Gastrocnemius medialis (tissue), 4 donors: ENCODE measurements at regions not wholly inside any gene's neighbourhood (a gene's known extent, or its start where the extent isn't known, plus 50 kb on each side); places are given as distances from the start of the nearest gene placed in this dataset.

Source experiments
- ATAC-seq, 2 donors: fragments of 150-250 bp; one replicate each; pipeline ENCODE4 v1.9.1; 2016
- DNase-seq, 2 donors: peaks; one replicate each; pipeline ENCODE4 v3.0.0-alpha.2; 2019
- H3K27ac ChIP-seq, 4 donors: fragments of 200-600 bp; sonication (generic); 1 replicate in 1 of 4; 2 replicates in 3 of 4; pipeline ENCODE4 v1.5.1; 2016 to 2018; ENCODE audit warnings: mild to moderate bottlenecking in 2 of 4, moderate library complexity in 1 of 4
- H3K27me3 ChIP-seq, 3 donors: fragments of 200-600 bp; sonication (generic) in 2 of 3; 1 replicate in 1 of 3; 2 replicates in 2 of 3; pipeline versions ENCODE4 v1.5.1 to v1.6.0; 2016 to 2019; ENCODE audit warnings: mild to moderate bottlenecking in 1 of 3, moderate library complexity in 1 of 3
- H3K36me3 ChIP-seq, 2 donors: fragments of 200-600 bp; sonication (generic) in 1 of 2; one replicate each; pipeline ENCODE4 v1.5.1; 2017 to 2018
- H3K4me1 ChIP-seq, 2 donors: fragments of 200-600 bp; sonication (generic) in 1 of 2; one replicate each; pipeline ENCODE4 v1.5.1; 2016 to 2017; ENCODE audit warnings: mild to moderate bottlenecking in 2 of 2
- H3K4me3 ChIP-seq, 4 donors: fragments of 200-600 bp; sonication (generic) in 3 of 4; 1 replicate in 1 of 4; 2 replicates in 3 of 4; pipeline ENCODE4 v1.5.1; 2016 to 2019; ENCODE audit warnings: mild to moderate bottlenecking in 2 of 4
- H3K9me3 ChIP-seq, 3 donors: fragments of 200-600 bp; sonication (generic) in 2 of 3; 1 replicate in 1 of 3; 2 replicates in 2 of 3; pipeline ENCODE4 v1.5.1; 2016 to 2019
- POLR2A ChIP-seq, 2 donors: fragments of 450-650 bp; IDR thresholded peaks; one replicate each; pipeline ENCODE4 v1.6.1; 2017; ENCODE audit warnings: antibody characterized with exemption in 2 of 2, mild to moderate bottlenecking in 2 of 2, moderate library complexity in 2 of 2
- in situ Hi-C, 4 donors: fragments of 200-750 bp; cut with MboI; loops; one replicate each; pipeline versions ENCODE4 v1.15.0 to v1.8.0; 2017; ENCODE audit warnings: low sequenced_read_pairs in 4 of 4
- intact Hi-C: fragments of 100-400 bp; cut with DNase I; formaldehyde crosslinking; loops from one replicate; pipeline ENCODE4 v1.15.1; 2023; ENCODE audit warnings: low total_unique reads
- TF ChIP-seq, protein P1 (sequence below), 5 experiments: fragments of 450-650 bp in 3 of 5; fragments of 200-600 bp in 2 of 5; sonication (generic) in 2 of 5; IDR thresholded peaks in 4 of 5; conservative IDR thresholded peaks in 1 of 5; 1 replicate in 4 of 5; 2 replicates in 1 of 5; pipeline ENCODE4 v1.5.1; 2016 to 2019; ENCODE audit warnings: antibody characterized with exemption in 5 of 5, mild to moderate bottlenecking in 3 of 5, moderate library complexity in 3 of 5

DNA sequence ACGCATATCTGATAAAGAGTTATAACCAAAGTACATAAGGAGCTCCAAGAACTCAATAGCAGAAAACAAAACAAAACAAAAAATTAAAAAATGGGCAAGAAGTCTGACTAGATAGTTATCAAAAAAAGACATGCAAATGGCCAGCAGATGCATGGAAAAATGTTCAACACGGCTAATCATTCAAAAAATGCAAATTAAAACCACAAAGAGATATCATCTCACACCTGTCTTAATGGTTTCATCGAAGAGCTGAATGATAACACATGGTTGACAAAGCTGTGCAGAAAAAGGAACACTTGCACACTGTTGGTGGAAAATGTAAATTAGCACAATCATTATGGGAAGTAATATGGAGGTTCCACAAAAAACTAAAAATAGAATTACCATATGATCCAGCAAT, 751.3 kb upstream of the POU3F3 start:
- ATAC-seq, result no peak
- DNase-seq, result no peak
- H3K27me3 ChIP-seq, result no peaks in the 10 kb centered on the region
- H3K36me3 ChIP-seq, result no peaks in the 10 kb centered on the region
- in situ Hi-C loops (no loop called here), intact Hi-C loops (no loop called here)
- no peaks in the 10 kb centered on the region for H3K4me1 ChIP-seq
- H3K27ac ChIP-seq, result no peak overlapping the region
- H3K4me3 ChIP-seq, result no peak overlapping the region
- TF ChIP-seq, protein P1, sequence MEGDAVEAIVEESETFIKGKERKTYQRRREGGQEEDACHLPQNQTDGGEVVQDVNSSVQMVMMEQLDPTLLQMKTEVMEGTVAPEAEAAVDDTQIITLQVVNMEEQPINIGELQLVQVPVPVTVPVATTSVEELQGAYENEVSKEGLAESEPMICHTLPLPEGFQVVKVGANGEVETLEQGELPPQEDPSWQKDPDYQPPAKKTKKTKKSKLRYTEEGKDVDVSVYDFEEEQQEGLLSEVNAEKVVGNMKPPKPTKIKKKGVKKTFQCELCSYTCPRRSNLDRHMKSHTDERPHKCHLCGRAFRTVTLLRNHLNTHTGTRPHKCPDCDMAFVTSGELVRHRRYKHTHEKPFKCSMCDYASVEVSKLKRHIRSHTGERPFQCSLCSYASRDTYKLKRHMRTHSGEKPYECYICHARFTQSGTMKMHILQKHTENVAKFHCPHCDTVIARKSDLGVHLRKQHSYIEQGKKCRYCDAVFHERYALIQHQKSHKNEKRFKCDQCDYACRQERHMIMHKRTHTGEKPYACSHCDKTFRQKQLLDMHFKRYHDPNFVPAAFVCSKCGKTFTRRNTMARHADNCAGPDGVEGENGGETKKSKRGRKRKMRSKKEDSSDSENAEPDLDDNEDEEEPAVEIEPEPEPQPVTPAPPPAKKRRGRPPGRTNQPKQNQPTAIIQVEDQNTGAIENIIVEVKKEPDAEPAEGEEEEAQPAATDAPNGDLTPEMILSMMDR (IDR thresholded peaks at IDR 0.05 in 4 of 5, conservative IDR thresholded peaks at IDR 0.05 in 1 of 5), result no peak
- no peaks in the 10 kb centered on the region for H3K9me3 ChIP-seq

DNA sequence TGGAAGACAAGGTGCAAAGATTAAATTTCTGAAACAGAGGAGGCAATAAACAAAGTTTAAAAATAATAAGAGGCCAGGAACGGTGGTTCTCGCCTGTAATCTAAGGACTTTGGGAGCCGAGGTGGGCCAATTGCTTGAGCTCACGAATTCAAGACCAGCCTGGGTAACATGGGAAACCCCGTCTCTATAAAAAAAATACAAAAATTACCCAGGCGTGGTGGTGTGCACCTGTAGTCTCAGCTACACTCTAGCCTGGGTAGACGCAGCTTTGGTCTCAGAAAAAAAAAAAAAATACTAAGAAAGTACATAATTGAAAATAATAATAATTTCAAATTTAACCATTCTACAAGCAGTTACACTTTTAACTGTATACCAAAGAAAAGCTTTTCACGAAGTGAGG, 744.6 kb upstream of the POU3F3 start:
- DNase-seq, result no peak
- intact Hi-C loops (no loop called here), in situ Hi-C loops (no loop called here)
- no peaks in the 10 kb centered on the region for H3K4me1 ChIP-seq
- no peak overlapping the region for H3K4me3 ChIP-seq
- no peaks in the 10 kb centered on the region for H3K9me3 ChIP-seq
- no peak for ATAC-seq
- H3K27me3 ChIP-seq, result no peaks in the 10 kb centered on the region
- H3K27ac ChIP-seq, result no peak overlapping the region
- no peaks in the 10 kb centered on the region for H3K36me3 ChIP-seq
- TF ChIP-seq, protein P1 (IDR thresholded peaks at IDR 0.05 in 4 of 5, conservative IDR thresholded peaks at IDR 0.05 in 1 of 5), result no peak
- TF ChIP-seq POLR2A (IDR thresholded peaks at IDR 0.05), result no peak

DNA sequence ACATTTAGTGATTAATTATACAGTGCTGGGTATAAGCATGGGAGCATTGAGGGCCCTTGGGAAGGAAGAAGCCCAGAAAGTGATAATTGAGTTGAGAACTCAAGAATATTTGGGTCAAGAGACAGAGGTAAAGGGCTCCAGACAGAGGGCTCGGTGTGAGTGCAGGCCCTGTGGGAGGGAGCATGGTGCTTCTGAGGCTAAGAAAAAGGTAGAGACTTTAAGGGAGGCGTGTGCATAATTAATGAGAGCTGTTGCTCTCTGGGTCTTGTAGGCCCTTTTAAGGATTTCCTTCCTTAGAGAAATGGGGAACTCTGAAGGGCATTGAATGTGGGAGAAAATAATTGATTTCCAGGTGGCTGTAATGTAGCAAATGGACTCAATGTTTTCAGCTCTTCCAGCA, 735.0 kb upstream of the POU3F3 start:
- Histone ChIP-seq H3K4me1 (no peaks in the 10 kb centered on the region), H3K27me3 (no peaks in the 10 kb centered on the region), H3K4me3 (no peak overlapping the region), H3K27ac (no peak overlapping the region), H3K36me3 (no peaks in the 10 kb centered on the region), H3K9me3 (no peaks in the 10 kb centered on the region)
- in situ Hi-C loops, result no loop called here
- ATAC-seq (no peak), DNase-seq (no peak)
- intact Hi-C loops, result no loop called here
- no peak for TF ChIP-seq POLR2A (IDR thresholded peaks at IDR 0.05)
- TF ChIP-seq, protein P1 (IDR thresholded peaks at IDR 0.05 in 4 of 5, conservative IDR thresholded peaks at IDR 0.05 in 1 of 5), result no peak

DNA sequence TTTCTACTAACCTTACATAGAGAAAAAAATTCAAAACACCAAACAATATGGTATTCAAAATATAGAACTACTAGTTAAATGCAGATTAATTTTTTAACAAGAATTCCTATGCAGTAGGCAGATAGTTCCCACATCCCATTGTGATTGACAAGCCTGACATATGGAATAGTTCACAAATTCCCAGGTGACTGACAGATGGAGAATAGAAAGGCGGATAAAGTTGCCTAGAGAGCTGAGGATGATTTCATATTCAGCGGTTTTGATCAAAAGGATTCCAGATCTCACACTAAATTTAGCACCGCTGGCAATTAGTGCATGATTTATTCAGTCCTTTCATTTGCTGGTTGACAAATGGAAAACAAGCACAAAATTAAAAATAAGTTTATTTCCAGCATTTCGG, 733.7 kb upstream of the POU3F3 start:
- no peaks in the 10 kb centered on the region for H3K27me3 ChIP-seq
- H3K27ac ChIP-seq, result no peak overlapping the region
- in situ Hi-C loops, result no loop called here
- H3K4me1 ChIP-seq, result no peaks in the 10 kb centered on the region
- TF ChIP-seq, protein P1 (IDR thresholded peaks at IDR 0.05 in 4 of 5, conservative IDR thresholded peaks at IDR 0.05 in 1 of 5), result no peak
- TF ChIP-seq POLR2A (IDR thresholded peaks at IDR 0.05), result no peak
- intact Hi-C loops, result no loop called here
- DNase-seq, result no peak
- no peak for ATAC-seq
- H3K9me3 ChIP-seq, result no peaks in the 10 kb centered on the region
- no peak overlapping the region for H3K4me3 ChIP-seq
- no peaks in the 10 kb centered on the region for H3K36me3 ChIP-seq

DNA sequence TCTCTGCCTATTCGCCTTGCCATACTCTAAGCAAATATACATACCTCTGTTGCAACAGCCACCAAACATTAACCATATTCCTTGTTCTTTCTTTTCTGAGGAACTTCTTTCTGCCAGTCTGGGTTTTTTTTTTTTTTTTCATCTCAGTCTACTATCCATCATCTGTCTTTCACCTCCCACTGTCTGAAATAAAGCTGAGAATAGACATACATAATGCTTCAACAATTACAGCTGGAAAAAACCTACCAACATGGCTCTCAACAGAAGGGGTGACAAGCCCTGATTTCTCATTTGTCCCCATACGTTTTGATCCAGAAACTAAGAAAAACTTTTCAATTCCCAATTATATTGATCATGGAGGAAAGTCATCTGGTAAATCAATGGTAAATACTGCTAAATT, 728.8 kb upstream of the POU3F3 start:
- intact Hi-C loops (no loop called here), in situ Hi-C loops (no loop called here)
- DNase-seq (no peak), ATAC-seq (no peak)
- no peaks in the 10 kb centered on the region for H3K9me3 ChIP-seq
- no peak overlapping the region for H3K27ac ChIP-seq
- no peaks in the 10 kb centered on the region for H3K27me3 ChIP-seq
- H3K4me3 ChIP-seq, result no peak overlapping the region
- no peaks in the 10 kb centered on the region for H3K36me3 ChIP-seq
- no peaks in the 10 kb centered on the region for H3K4me1 ChIP-seq
- TF ChIP-seq POLR2A (IDR thresholded peaks at IDR 0.05), result no peak
- TF ChIP-seq, protein P1 (IDR thresholded peaks at IDR 0.05 in 4 of 5, conservative IDR thresholded peaks at IDR 0.05 in 1 of 5), result no peak
